HL-60 (cell line): ENCODE measurements at regions not wholly inside any gene's neighbourhood (a gene's known extent, or its start where the extent isn't known, plus 50 kb on each side); places are given as distances from the start of the nearest gene placed in this dataset.

Source experiments
- DNase-seq, 2 experiments: peaks; one replicate each; pipeline ENCODE4 v3.0.0-alpha.2; 2010 to 2020; ENCODE audit warnings: low read depth in 1 of 2, low spot score in 1 of 2
- H3K27ac ChIP-seq: fragments of 250-450 bp; sonication (Bioruptor Pico); replicated peaks from 2 replicates; pipeline ENCODE4 v1.5.1; 2020; ENCODE audit warnings: mild to moderate bottlenecking, moderate library complexity
- H3K27me3 ChIP-seq: fragments of 250-450 bp; sonication (Bioruptor Pico); 2 replicates; pipeline ENCODE4 v1.5.1; 2021; ENCODE audit warnings: mild to moderate bottlenecking, moderate library complexity; ENCODE audit not compliant: insufficient read depth, poor library complexity, severe bottlenecking
- H3K4me3 ChIP-seq: replicated peaks from 2 replicates; pipeline ENCODE4 v1.5.1; 2011; ENCODE audit warnings: mild to moderate bottlenecking, control low read depth, low read length; ENCODE audit not compliant: insufficient read depth
- GABPA ChIP-seq: IDR thresholded peaks from 2 replicates; pipeline ENCODE4 v1.6.1; 2012; ENCODE audit warnings: low read depth
- POLR2AphosphoS5 ChIP-seq: IDR thresholded peaks from 2 replicates; pipeline ENCODE4 v1.6.1; 2012; ENCODE audit warnings: low read depth
- SPI1 ChIP-seq: IDR thresholded peaks from 2 replicates; pipeline ENCODE4 v1.6.1; 2012; ENCODE audit warnings: low read depth, mild to moderate bottlenecking, borderline replicate concordance
- TF ChIP-seq, protein P1 (sequence below): IDR thresholded peaks from 2 replicates; pipeline ENCODE4 v1.6.1; 2012; ENCODE audit warnings: low read depth; ENCODE audit not compliant: insufficient replicate concordance
- TF ChIP-seq, protein P2 (sequence below): IDR thresholded peaks from one replicate; pipeline ENCODE4 v1.5.1; 2011; ENCODE audit warnings: low read length, control low read depth, inconsistent platforms; ENCODE audit not compliant: insufficient read depth

DNA sequence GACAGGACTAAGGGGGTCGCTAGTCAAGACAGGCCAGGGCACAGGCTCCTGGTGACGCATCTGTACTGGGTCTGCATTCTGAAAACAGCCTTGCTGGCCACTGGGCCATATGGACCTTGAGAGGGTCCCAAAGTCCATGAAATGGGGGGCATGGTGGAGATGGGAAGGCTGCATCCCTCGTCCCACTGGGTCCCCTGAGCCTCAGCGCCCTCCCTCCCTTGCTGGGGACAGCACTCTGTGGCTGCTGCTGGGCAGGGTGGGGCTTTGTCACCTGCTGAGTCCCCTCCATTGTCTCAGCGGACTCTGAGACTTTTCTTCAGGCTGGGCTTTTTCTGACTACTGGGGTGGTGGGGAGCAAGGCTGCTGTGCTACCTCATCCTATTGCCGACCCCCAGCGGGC lies 205.2 kb downstream of the RHOU start:
- TF ChIP-seq SPI1 (no peak), POLR2AphosphoS5 (no peak), GABPA (no peak)
- TF ChIP-seq, protein P1, sequence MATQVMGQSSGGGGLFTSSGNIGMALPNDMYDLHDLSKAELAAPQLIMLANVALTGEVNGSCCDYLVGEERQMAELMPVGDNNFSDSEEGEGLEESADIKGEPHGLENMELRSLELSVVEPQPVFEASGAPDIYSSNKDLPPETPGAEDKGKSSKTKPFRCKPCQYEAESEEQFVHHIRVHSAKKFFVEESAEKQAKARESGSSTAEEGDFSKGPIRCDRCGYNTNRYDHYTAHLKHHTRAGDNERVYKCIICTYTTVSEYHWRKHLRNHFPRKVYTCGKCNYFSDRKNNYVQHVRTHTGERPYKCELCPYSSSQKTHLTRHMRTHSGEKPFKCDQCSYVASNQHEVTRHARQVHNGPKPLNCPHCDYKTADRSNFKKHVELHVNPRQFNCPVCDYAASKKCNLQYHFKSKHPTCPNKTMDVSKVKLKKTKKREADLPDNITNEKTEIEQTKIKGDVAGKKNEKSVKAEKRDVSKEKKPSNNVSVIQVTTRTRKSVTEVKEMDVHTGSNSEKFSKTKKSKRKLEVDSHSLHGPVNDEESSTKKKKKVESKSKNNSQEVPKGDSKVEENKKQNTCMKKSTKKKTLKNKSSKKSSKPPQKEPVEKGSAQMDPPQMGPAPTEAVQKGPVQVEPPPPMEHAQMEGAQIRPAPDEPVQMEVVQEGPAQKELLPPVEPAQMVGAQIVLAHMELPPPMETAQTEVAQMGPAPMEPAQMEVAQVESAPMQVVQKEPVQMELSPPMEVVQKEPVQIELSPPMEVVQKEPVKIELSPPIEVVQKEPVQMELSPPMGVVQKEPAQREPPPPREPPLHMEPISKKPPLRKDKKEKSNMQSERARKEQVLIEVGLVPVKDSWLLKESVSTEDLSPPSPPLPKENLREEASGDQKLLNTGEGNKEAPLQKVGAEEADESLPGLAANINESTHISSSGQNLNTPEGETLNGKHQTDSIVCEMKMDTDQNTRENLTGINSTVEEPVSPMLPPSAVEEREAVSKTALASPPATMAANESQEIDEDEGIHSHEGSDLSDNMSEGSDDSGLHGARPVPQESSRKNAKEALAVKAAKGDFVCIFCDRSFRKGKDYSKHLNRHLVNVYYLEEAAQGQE = no peak
- TF ChIP-seq, protein P2, sequence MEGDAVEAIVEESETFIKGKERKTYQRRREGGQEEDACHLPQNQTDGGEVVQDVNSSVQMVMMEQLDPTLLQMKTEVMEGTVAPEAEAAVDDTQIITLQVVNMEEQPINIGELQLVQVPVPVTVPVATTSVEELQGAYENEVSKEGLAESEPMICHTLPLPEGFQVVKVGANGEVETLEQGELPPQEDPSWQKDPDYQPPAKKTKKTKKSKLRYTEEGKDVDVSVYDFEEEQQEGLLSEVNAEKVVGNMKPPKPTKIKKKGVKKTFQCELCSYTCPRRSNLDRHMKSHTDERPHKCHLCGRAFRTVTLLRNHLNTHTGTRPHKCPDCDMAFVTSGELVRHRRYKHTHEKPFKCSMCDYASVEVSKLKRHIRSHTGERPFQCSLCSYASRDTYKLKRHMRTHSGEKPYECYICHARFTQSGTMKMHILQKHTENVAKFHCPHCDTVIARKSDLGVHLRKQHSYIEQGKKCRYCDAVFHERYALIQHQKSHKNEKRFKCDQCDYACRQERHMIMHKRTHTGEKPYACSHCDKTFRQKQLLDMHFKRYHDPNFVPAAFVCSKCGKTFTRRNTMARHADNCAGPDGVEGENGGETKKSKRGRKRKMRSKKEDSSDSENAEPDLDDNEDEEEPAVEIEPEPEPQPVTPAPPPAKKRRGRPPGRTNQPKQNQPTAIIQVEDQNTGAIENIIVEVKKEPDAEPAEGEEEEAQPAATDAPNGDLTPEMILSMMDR = no peak
- no peaks in the 10 kb centered on the region for H3K27me3 ChIP-seq
- DNase-seq = no peak
- peak overlapping the region; percentile 19; the same call in 1 of the 2 replicates for H3K27ac ChIP-seq
- H3K4me3 ChIP-seq = no peak overlapping the region

DNA sequence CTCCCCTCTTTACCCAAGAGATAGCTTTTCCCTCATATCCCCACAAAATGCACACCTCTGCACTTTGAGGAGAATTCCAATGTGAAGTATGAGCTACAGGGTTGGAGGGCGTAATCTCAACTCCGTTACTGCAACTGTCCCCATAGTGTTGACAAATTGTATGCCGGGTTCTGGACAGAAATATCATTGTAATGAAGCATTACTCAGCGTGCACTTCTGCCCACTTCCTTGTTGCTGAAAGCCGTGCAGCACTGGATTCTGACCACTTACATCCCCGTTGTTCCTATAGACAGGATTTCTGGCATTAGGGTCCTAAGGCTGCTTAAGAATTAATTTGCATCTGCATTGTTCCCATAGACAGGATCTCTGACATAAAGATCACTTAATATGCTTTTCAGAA lies 205.6 kb downstream of the RHOU start:
- Histone ChIP-seq H3K27ac (no peak overlapping the region), H3K27me3 (no peaks in the 10 kb centered on the region), H3K4me3 (no peak overlapping the region)
- TF ChIP-seq SPI1 (peak; percentile 70), GABPA (no peak)
- TF ChIP-seq, protein P1 = no peak
- DNase-seq = peak; percentile 57 to 59

DNA sequence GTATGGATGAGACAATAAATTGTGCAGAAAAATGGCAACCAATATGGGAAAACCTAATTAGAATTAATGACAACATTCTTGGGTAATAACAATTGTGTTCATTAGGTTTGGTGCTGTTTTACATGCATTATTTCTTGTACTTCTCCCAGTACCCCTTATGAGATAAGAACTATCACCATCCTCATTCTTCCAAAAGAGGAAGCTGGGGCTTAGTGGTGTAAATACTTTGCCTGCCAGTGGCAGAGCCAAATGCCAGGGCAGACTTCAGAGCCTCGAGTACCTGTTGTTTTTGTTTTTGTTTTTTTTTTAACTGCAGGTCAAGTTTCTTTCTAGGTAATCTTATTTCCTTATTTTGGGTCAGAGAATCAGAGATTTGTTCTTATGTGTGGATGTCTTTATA lies 206.4 kb downstream of the RHOU start:
- no peaks in the 10 kb centered on the region for H3K27me3 ChIP-seq
- no peak overlapping the region for H3K4me3 ChIP-seq
- peak overlapping the region; percentile 34; the same call in 1 of the 2 replicates for H3K27ac ChIP-seq
- peak in 1 of 2 experiments; percentile 71 for DNase-seq
- TF ChIP-seq POLR2AphosphoS5 (no peak), SPI1 (peak; percentile 79), GABPA (no peak)
- TF ChIP-seq, protein P1 = no peak
- TF ChIP-seq, protein P2 = no peak

DNA sequence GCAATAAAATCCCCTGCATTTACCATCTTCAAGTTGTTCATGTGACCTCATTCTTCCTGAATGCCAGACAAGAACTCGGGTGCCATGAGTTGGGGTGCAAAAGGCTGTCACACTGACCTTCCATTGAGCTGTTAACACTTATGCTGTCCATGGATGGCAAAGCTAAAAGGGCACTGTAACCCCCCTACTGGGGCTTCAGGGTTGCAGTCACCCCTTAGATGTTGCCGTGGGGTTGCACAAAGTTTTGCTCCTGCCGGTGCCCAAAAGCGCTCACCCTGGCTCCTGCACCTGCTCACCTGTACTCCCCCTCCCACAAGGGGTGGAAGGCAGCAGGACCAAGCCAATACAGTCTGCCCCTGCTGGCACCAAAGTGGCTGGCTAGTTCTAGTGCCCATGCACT lies 208.2 kb downstream of the RHOU start:
- H3K4me3 ChIP-seq = no peak overlapping the region
- TF ChIP-seq, protein P1 = no peak
- TF ChIP-seq POLR2AphosphoS5 (no peak), GABPA (no peak)
- TF ChIP-seq, protein P2 = no peak
- H3K27ac ChIP-seq = no peak overlapping the region
- H3K27me3 ChIP-seq = no peaks in the 10 kb centered on the region
- DNase-seq = no peak
